ENCODE measurements at regions not wholly inside any gene's neighbourhood (a gene's known extent, or its start where the extent isn't known, plus 50 kb on each side); places are given as distances from the start of the nearest gene placed in this dataset.
"Not testable (repeated sequence)": the region's sequence is repeated elsewhere in the genome, so short reads cannot be mapped to it uniquely, and the experiment has no call there.

GRCh38 chr6:169406804-169407203 lies 153.2 kb upstream of the THBS2 start:
- H3K27me3 ChIP-seq (ENCODE audit: control insufficient read depth in 1 of 2, insufficient read depth in 2 of 2, low read length in 2 of 2): no peaks in the 10 kb centered on the region
- no peaks in the 10 kb centered on the region for H3K4me1 ChIP-seq (ENCODE audit: control insufficient read depth in 2 of 2, insufficient read depth in 2 of 2, low read length in 1 of 2)
- no peaks in the 10 kb centered on the region for H3K36me3 ChIP-seq (ENCODE audit: control insufficient read depth in 2 of 2, insufficient read depth in 2 of 2, low read length in 1 of 2)
- 84 to 87% methylated on average over 5 of the region's 5 CpGs for WGBS, 2 donors
- no peak overlapping the region for H3K27ac ChIP-seq (ENCODE audit: low read depth in 2 of 2, low read length in 1 of 2)
- H3K4me3 ChIP-seq (ENCODE audit: low read depth in 1 of 2, low read length in 2 of 2): no peak overlapping the region
- no peaks in the 10 kb centered on the region for H3K9me3 ChIP-seq (ENCODE audit: control insufficient read depth in 2 of 2, insufficient read depth in 1 of 2, low read depth in 1 of 2, low read length in 1 of 2)

GRCh38 chr6:169406034-169406433 lies 152.4 kb upstream of the THBS2 start:
- H3K9me3 ChIP-seq (ENCODE audit: control insufficient read depth in 2 of 2, insufficient read depth in 1 of 2, low read depth in 1 of 2, low read length in 1 of 2): no peaks in the 10 kb centered on the region
- H3K4me1 ChIP-seq (ENCODE audit: control insufficient read depth in 2 of 2, insufficient read depth in 2 of 2, low read length in 1 of 2): no peaks in the 10 kb centered on the region
- H3K27ac ChIP-seq (ENCODE audit: low read depth in 2 of 2, low read length in 1 of 2): no peak overlapping the region
- H3K36me3 ChIP-seq (ENCODE audit: control insufficient read depth in 2 of 2, insufficient read depth in 2 of 2, low read length in 1 of 2): no peaks in the 10 kb centered on the region
- 92 to 93% methylated on average over 2 of the region's 2 CpGs for WGBS, 2 donors
- no peak overlapping the region for H3K4me3 ChIP-seq (ENCODE audit: low read depth in 1 of 2, low read length in 2 of 2)
- no peaks in the 10 kb centered on the region for H3K27me3 ChIP-seq (ENCODE audit: control insufficient read depth in 1 of 2, insufficient read depth in 2 of 2, low read length in 2 of 2)

GRCh38 chr6:169404828-169405227 lies 151.2 kb upstream of the THBS2 start:
- no peaks in the 10 kb centered on the region for H3K9me3 ChIP-seq (ENCODE audit: control insufficient read depth in 2 of 2, insufficient read depth in 1 of 2, low read depth in 1 of 2, low read length in 1 of 2)
- no peak overlapping the region for H3K4me3 ChIP-seq (ENCODE audit: low read depth in 1 of 2, low read length in 2 of 2)
- no peaks in the 10 kb centered on the region for H3K36me3 ChIP-seq (ENCODE audit: control insufficient read depth in 2 of 2, insufficient read depth in 2 of 2, low read length in 1 of 2)
- no peaks in the 10 kb centered on the region for H3K27me3 ChIP-seq (ENCODE audit: control insufficient read depth in 1 of 2, insufficient read depth in 2 of 2, low read length in 2 of 2)
- WGBS, 2 donors: 94% methylated on average over 6 of the region's 6 CpGs
- no peaks in the 10 kb centered on the region for H3K4me1 ChIP-seq (ENCODE audit: control insufficient read depth in 2 of 2, insufficient read depth in 2 of 2, low read length in 1 of 2)
- no peak overlapping the region for H3K27ac ChIP-seq (ENCODE audit: low read depth in 2 of 2, low read length in 1 of 2)

- Histone ChIP-seq H3K4me3 (ENCODE audit: low read depth in 1 of 2, low read length in 2 of 2) (no peak overlapping the region), H3K27me3 (ENCODE audit: control insufficient read depth in 1 of 2, insufficient read depth in 2 of 2, low read length in 2 of 2) (no peaks in the 10 kb centered on the region), H3K4me1 (ENCODE audit: control insufficient read depth in 2 of 2, insufficient read depth in 2 of 2, low read length in 1 of 2) (peaks cover 0 to 2% of the 10 kb centered on the region in 2 donors), H3K36me3 (ENCODE audit: control insufficient read depth in 2 of 2, insufficient read depth in 2 of 2, low read length in 1 of 2) (no peaks in the 10 kb centered on the region), H3K27ac (ENCODE audit: low read depth in 2 of 2, low read length in 1 of 2) (no peak overlapping the region), H3K9me3 (ENCODE audit: control insufficient read depth in 2 of 2, insufficient read depth in 1 of 2, low read depth in 1 of 2, low read length in 1 of 2) (no peaks in the 10 kb centered on the region)
- WGBS, 2 donors: 76 to 81% methylated on average over 14 of the region's 14 CpGs
Measured at GRCh38 chr6:169398342-169399105, 144.9 kb upstream of the THBS2 start.

GRCh38 chr6:169397684-169398083 lies 144.0 kb upstream of the THBS2 start:
- 85 to 88% methylated on average over 12 of the region's 12 CpGs for WGBS, 2 donors
- Histone ChIP-seq H3K36me3 (ENCODE audit: control insufficient read depth in 2 of 2, insufficient read depth in 2 of 2, low read length in 1 of 2) (no peaks in the 10 kb centered on the region), H3K27ac (ENCODE audit: low read depth in 2 of 2, low read length in 1 of 2) (no peak overlapping the region), H3K27me3 (ENCODE audit: control insufficient read depth in 1 of 2, insufficient read depth in 2 of 2, low read length in 2 of 2) (no peaks in the 10 kb centered on the region), H3K4me1 (ENCODE audit: control insufficient read depth in 2 of 2, insufficient read depth in 2 of 2, low read length in 1 of 2) (peaks cover 0 to 2% of the 10 kb centered on the region in 2 donors), H3K9me3 (ENCODE audit: control insufficient read depth in 2 of 2, insufficient read depth in 1 of 2, low read depth in 1 of 2, low read length in 1 of 2) (no peaks in the 10 kb centered on the region), H3K4me3 (ENCODE audit: low read depth in 1 of 2, low read length in 2 of 2) (no peak overlapping the region)

- no peak overlapping the region for H3K4me3 ChIP-seq (ENCODE audit: low read depth in 1 of 2, low read length in 2 of 2)
- no peak overlapping the region for H3K27ac ChIP-seq (ENCODE audit: low read depth in 2 of 2, low read length in 1 of 2)
- peaks cover 0 to 2% of the 10 kb centered on the region in 2 donors for H3K4me1 ChIP-seq (ENCODE audit: control insufficient read depth in 2 of 2, insufficient read depth in 2 of 2, low read length in 1 of 2)
- H3K9me3 ChIP-seq (ENCODE audit: control insufficient read depth in 2 of 2, insufficient read depth in 1 of 2, low read depth in 1 of 2, low read length in 1 of 2): no peaks in the 10 kb centered on the region
- H3K27me3 ChIP-seq (ENCODE audit: control insufficient read depth in 1 of 2, insufficient read depth in 2 of 2, low read length in 2 of 2): no peaks in the 10 kb centered on the region
- WGBS, 2 donors: 89 to 93% methylated on average over 19 of the region's 19 CpGs
- no peaks in the 10 kb centered on the region for H3K36me3 ChIP-seq (ENCODE audit: control insufficient read depth in 2 of 2, insufficient read depth in 2 of 2, low read length in 1 of 2)
Measured at GRCh38 chr6:169396554-169397163, 143.0 kb upstream of the THBS2 start.

- not testable (repeated sequence) for H3K27ac ChIP-seq (ENCODE audit: low read depth in 2 of 2, low read length in 1 of 2); H3K36me3 ChIP-seq (ENCODE audit: control insufficient read depth in 2 of 2, insufficient read depth in 2 of 2, low read length in 1 of 2); H3K4me3 ChIP-seq (ENCODE audit: low read depth in 1 of 2, low read length in 2 of 2); H3K4me1 ChIP-seq (ENCODE audit: control insufficient read depth in 2 of 2, insufficient read depth in 2 of 2, low read length in 1 of 2); H3K27me3 ChIP-seq (ENCODE audit: control insufficient read depth in 1 of 2, insufficient read depth in 2 of 2, low read length in 2 of 2); H3K9me3 ChIP-seq (ENCODE audit: control insufficient read depth in 2 of 2, insufficient read depth in 1 of 2, low read depth in 1 of 2, low read length in 1 of 2)
- WGBS, 2 donors: 67 to 71% methylated on average over 7 of the region's 7 CpGs
Measured at GRCh38 chr6:169396009-169396539, 142.4 kb upstream of the THBS2 start.

- H3K27ac ChIP-seq (ENCODE audit: low read depth in 2 of 2, low read length in 1 of 2): no peak overlapping the region
- WGBS, 2 donors: 85 to 92% methylated on average over 7 of the region's 7 CpGs
- H3K36me3 ChIP-seq (ENCODE audit: control insufficient read depth in 2 of 2, insufficient read depth in 2 of 2, low read length in 1 of 2): no peaks in the 10 kb centered on the region
- H3K4me3 ChIP-seq (ENCODE audit: low read depth in 1 of 2, low read length in 2 of 2): no peak overlapping the region
- peaks cover 0 to 2% of the 10 kb centered on the region in 2 donors for H3K4me1 ChIP-seq (ENCODE audit: control insufficient read depth in 2 of 2, insufficient read depth in 2 of 2, low read length in 1 of 2)
- H3K27me3 ChIP-seq (ENCODE audit: control insufficient read depth in 1 of 2, insufficient read depth in 2 of 2, low read length in 2 of 2): no peaks in the 10 kb centered on the region
- H3K9me3 ChIP-seq (ENCODE audit: control insufficient read depth in 2 of 2, insufficient read depth in 1 of 2, low read depth in 1 of 2, low read length in 1 of 2): no peaks in the 10 kb centered on the region
Measured at GRCh38 chr6:169395080-169395805, 141.6 kb upstream of the THBS2 start.

GRCh38 chr6:169393753-169394152 lies 140.1 kb upstream of the THBS2 start:
- H3K9me3 ChIP-seq (ENCODE audit: control insufficient read depth in 2 of 2, insufficient read depth in 1 of 2, low read depth in 1 of 2, low read length in 1 of 2): peaks cover 2% of the 10 kb centered on the region in 2 donors
- H3K4me1 ChIP-seq (ENCODE audit: control insufficient read depth in 2 of 2, insufficient read depth in 2 of 2, low read length in 1 of 2): peaks cover 0 to 2% of the 10 kb centered on the region in 2 donors
- H3K4me3 ChIP-seq (ENCODE audit: low read depth in 1 of 2, low read length in 2 of 2): no peak overlapping the region
- WGBS, 2 donors: 87 to 95% methylated on average over 13 of the region's 13 CpGs
- H3K36me3 ChIP-seq (ENCODE audit: control insufficient read depth in 2 of 2, insufficient read depth in 2 of 2, low read length in 1 of 2): no peaks in the 10 kb centered on the region
- H3K27ac ChIP-seq (ENCODE audit: low read depth in 2 of 2, low read length in 1 of 2): no peak overlapping the region
- H3K27me3 ChIP-seq (ENCODE audit: control insufficient read depth in 1 of 2, insufficient read depth in 2 of 2, low read length in 2 of 2): no peaks in the 10 kb centered on the region
